ENCODE measurements at regions not wholly inside any gene's neighbourhood (a gene's known extent, or its start where the extent isn't known, plus 50 kb on each side); places are given as distances from the start of the nearest gene placed in this dataset.

- TF ChIP-seq USF1 (CRISPR knock-in tag; IDR thresholded peaks at IDR 0.05), result no peak
- TF ChIP-seq ARID4B (CRISPR knock-in tag; IDR thresholded peaks at IDR 0.05; ENCODE audit: borderline replicate concordance), result no peak
- TF ChIP-seq GTF2I (CRISPR knock-in tag; conservative IDR thresholded peaks at IDR 0.05), result no peak
- no peak for TF ChIP-seq KAT7 (CRISPR knock-in tag; IDR thresholded peaks at IDR 0.05; ENCODE audit: borderline replicate concordance)
- TF ChIP-seq FOXP1 (CRISPR knock-in tag; IDR thresholded peaks at IDR 0.05; ENCODE audit: borderline replicate concordance), result no peak
- no peak for TF ChIP-seq ESRRA (CRISPR knock-in tag; IDR thresholded peaks at IDR 0.05; ENCODE audit: borderline replicate concordance)
- TF ChIP-seq MXD4 (CRISPR knock-in tag; IDR thresholded peaks at IDR 0.05; ENCODE audit: borderline replicate concordance), result no peak
- no peak for TF ChIP-seq MAX (CRISPR knock-in tag; IDR thresholded peaks at IDR 0.05)
- no peak for TF ChIP-seq TCF7 (CRISPR knock-in tag; IDR thresholded peaks at IDR 0.05; ENCODE audit: low read depth)
- no peak for TF ChIP-seq CTCF (IDR thresholded peaks at IDR 0.05)
- TF ChIP-seq NR1H2 (CRISPR knock-in tag; IDR thresholded peaks at IDR 0.05), result no peak
- no peak for TF ChIP-seq MYBL2 (CRISPR knock-in tag; IDR thresholded peaks at IDR 0.05)
Measured at GRCh38 chr10:2746638-2747037, 320.7 kb upstream of the PFKP start (continued).

GRCh38 chr10:2745666-2746065 lies 321.7 kb upstream of the PFKP start:
- POLR2A ChIA-PET, result no interaction called here
- Mint-ChIP-seq H3K9me3 (peaks cover 5% of the 10 kb centered on the region), H3K4me3 (no peak overlapping the region), H3K27ac (no peak overlapping the region), H3K36me3 (no peaks in the 10 kb centered on the region), H3K27me3 (ENCODE audit: low read depth) (peaks cover 4% of the 10 kb centered on the region; the same call in 1 of the 2 replicates), H3K4me1 (peaks cover 6% of the 10 kb centered on the region)
- DNase-seq (ENCODE audit: low spot score), result no peak
- no peak for TF ChIP-seq RORB (CRISPR knock-in tag; IDR thresholded peaks at IDR 0.05)
- TF ChIP-seq, protein P1, sequence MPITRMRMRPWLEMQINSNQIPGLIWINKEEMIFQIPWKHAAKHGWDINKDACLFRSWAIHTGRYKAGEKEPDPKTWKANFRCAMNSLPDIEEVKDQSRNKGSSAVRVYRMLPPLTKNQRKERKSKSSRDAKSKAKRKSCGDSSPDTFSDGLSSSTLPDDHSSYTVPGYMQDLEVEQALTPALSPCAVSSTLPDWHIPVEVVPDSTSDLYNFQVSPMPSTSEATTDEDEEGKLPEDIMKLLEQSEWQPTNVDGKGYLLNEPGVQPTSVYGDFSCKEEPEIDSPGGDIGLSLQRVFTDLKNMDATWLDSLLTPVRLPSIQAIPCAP (CRISPR knock-in tag; IDR thresholded peaks at IDR 0.05), result no peak
- no peak for TF ChIP-seq CREM (CRISPR knock-in tag; IDR thresholded peaks at IDR 0.05)
- TF ChIP-seq MXD4 (CRISPR knock-in tag; IDR thresholded peaks at IDR 0.05; ENCODE audit: borderline replicate concordance), result no peak
- TF ChIP-seq, protein P2, sequence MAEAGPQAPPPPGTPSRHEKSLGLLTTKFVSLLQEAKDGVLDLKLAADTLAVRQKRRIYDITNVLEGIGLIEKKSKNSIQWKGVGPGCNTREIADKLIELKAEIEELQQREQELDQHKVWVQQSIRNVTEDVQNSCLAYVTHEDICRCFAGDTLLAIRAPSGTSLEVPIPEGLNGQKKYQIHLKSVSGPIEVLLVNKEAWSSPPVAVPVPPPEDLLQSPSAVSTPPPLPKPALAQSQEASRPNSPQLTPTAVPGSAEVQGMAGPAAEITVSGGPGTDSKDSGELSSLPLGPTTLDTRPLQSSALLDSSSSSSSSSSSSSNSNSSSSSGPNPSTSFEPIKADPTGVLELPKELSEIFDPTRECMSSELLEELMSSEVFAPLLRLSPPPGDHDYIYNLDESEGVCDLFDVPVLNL (CRISPR knock-in tag; IDR thresholded peaks at IDR 0.05; ENCODE audit: borderline replicate concordance, low read depth), result no peak
- TF ChIP-seq JUN (CRISPR knock-in tag; IDR thresholded peaks at IDR 0.05), result no peak
- ATAC-seq, result no peak
- CTCF ChIA-PET, result no interaction called here
